ENCODE measurements at regions not wholly inside any gene's neighbourhood (a gene's known extent, or its start where the extent isn't known, plus 50 kb on each side); places are given as distances from the start of the nearest gene placed in this dataset.

GRCh38 chr5:135236908-135237747, 161.9 kb downstream of the MACROH2A1 start:
- DNase-seq: no peak
- H3K4me1 ChIP-seq (ENCODE audit: insufficient read depth, low read length): no peaks in the 10 kb centered on the region

GRCh38 chr5:135236228-135236907, 162.7 kb downstream of the MACROH2A1 start:
- no peak overlapping the region for H3K4me2 ChIP-seq (ENCODE audit: insufficient read depth, low read length)
- H3K79me2 ChIP-seq (ENCODE audit: insufficient read depth, low read length): no peaks in the 10 kb centered on the region
- DNase-seq (no peak), ATAC-seq (ENCODE audit: insufficient read depth, low read depth) (no peak)
- H3K36me3 ChIP-seq (ENCODE audit: insufficient read depth, low read length): no peaks in the 10 kb centered on the region
- H3K4me3 ChIP-seq (ENCODE audit: low read depth in 1 of 2, low read length in 2 of 2): no peak overlapping the region
- H3K27ac ChIP-seq (ENCODE audit: low read length): no peak overlapping the region
- H3K27me3 ChIP-seq (ENCODE audit: insufficient read depth, low read length, poor library complexity): peaks cover 2% of the 10 kb centered on the region
- no peak overlapping the region for H2AFZ ChIP-seq (ENCODE audit: low read depth, low read length)
- H3K9ac ChIP-seq (ENCODE audit: low read depth, low read length): no peak overlapping the region
- no peaks in the 10 kb centered on the region for H4K20me1 ChIP-seq (ENCODE audit: insufficient read depth, low read length)
- no peaks in the 10 kb centered on the region for H3K9me3 ChIP-seq (ENCODE audit: insufficient read depth, low read length, severe bottlenecking)
- TF ChIP-seq CTCF (IDR thresholded peaks at IDR 0.05; ENCODE audit: borderline replicate concordance, extremely low read depth, low read length, poor library complexity, severe bottlenecking) (no peak), EZH2 (IDR thresholded peaks at IDR 0.05; ENCODE audit: borderline replicate concordance, low read depth, low read length, severe bottlenecking) (no peak)
- no peaks in the 10 kb centered on the region for H3K4me1 ChIP-seq (ENCODE audit: insufficient read depth, low read length)

More at GRCh38 chr5:135236908-135237747, 161.9 kb downstream of the MACROH2A1 start:
- Histone ChIP-seq H2AFZ (ENCODE audit: low read depth, low read length) (no peak overlapping the region), H3K27me3 (ENCODE audit: insufficient read depth, low read length, poor library complexity) (peaks cover 2% of the 10 kb centered on the region), H4K20me1 (ENCODE audit: insufficient read depth, low read length) (no peaks in the 10 kb centered on the region), H3K4me2 (ENCODE audit: insufficient read depth, low read length) (no peak overlapping the region), H3K79me2 (ENCODE audit: insufficient read depth, low read length) (no peaks in the 10 kb centered on the region), H3K9me3 (ENCODE audit: insufficient read depth, low read length, severe bottlenecking) (no peaks in the 10 kb centered on the region), H3K27ac (ENCODE audit: low read length) (no peak overlapping the region), H3K36me3 (ENCODE audit: insufficient read depth, low read length) (no peaks in the 10 kb centered on the region), H3K9ac (ENCODE audit: low read depth, low read length) (no peak overlapping the region), H3K4me3 (ENCODE audit: low read depth in 1 of 2, low read length in 2 of 2) (no peak overlapping the region)
- ATAC-seq (ENCODE audit: insufficient read depth, low read depth): no peak
- TF ChIP-seq EZH2 (IDR thresholded peaks at IDR 0.05; ENCODE audit: borderline replicate concordance, low read depth, low read length, severe bottlenecking) (no peak), CTCF (IDR thresholded peaks at IDR 0.05; ENCODE audit: borderline replicate concordance, extremely low read depth, low read length, poor library complexity, severe bottlenecking) (no peak)

DNA sequence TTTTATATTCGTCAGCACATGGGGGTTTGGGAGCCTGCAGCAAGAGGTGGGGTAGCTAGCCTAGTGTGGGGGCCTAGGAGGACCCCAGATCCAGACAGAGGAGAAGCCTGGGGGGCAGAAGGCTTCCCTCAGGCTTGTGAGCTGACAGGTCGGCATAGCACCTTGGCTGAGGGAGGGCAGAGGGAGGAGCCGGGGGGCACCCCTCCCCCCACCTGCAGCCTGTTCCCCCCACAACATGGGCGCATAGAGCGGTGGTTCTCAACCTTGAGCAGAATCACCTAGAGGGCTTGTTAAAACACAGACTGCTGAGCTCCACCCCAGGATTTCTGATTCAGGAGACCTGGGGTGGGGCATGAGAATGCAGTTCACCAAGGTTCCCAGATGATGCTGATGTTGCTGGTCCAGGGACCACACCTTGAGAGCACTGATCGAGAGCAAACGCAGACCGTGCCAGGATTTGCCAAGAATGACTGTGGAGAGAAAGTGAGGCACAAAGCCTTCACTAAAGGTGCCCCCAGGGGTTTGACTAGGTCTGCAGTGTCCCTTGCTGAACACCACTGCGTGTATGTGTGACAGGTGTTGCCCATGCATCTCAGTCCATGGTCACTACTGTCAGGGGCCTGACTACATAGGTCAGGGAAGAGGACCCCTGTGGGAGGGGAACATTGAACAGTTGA, 163.3 kb downstream of the MACROH2A1 start:
- Histone ChIP-seq H3K36me3 (ENCODE audit: insufficient read depth, low read length) (no peaks in the 10 kb centered on the region), H3K9ac (ENCODE audit: low read depth, low read length) (no peak overlapping the region), H3K4me2 (ENCODE audit: insufficient read depth, low read length) (no peak overlapping the region), H3K27ac (ENCODE audit: low read length) (no peak overlapping the region), H3K4me3 (ENCODE audit: low read depth in 1 of 2, low read length in 2 of 2) (no peak overlapping the region), H3K9me3 (ENCODE audit: insufficient read depth, low read length, severe bottlenecking) (no peaks in the 10 kb centered on the region), H4K20me1 (ENCODE audit: insufficient read depth, low read length) (no peaks in the 10 kb centered on the region), H2AFZ (ENCODE audit: low read depth, low read length) (no peak overlapping the region), H3K27me3 (ENCODE audit: insufficient read depth, low read length, poor library complexity) (peaks cover 2% of the 10 kb centered on the region), H3K4me1 (ENCODE audit: insufficient read depth, low read length) (no peaks in the 10 kb centered on the region), H3K79me2 (ENCODE audit: insufficient read depth, low read length) (no peaks in the 10 kb centered on the region)
- no peak for TF ChIP-seq CTCF (IDR thresholded peaks at IDR 0.05; ENCODE audit: borderline replicate concordance, extremely low read depth, low read length, poor library complexity, severe bottlenecking)
- no peak for TF ChIP-seq EZH2 (IDR thresholded peaks at IDR 0.05; ENCODE audit: borderline replicate concordance, low read depth, low read length, severe bottlenecking)
- ATAC-seq (ENCODE audit: insufficient read depth, low read depth): no peak
- DNase-seq: no peak
